Astrocyte (in vitro differentiated cells and primary cell): ENCODE measurements at regions not wholly inside any gene's neighbourhood (a gene's known extent, or its start where the extent isn't known, plus 50 kb on each side); places are given as distances from the start of the nearest gene placed in this dataset.

ENCODE experiments used
- CTCF ChIP-seq: IDR thresholded peaks from 2 replicates; pipeline ENCODE4 v1.5.1; 2011; ENCODE audit warnings: low read depth, mild to moderate bottlenecking, inconsistent platforms, low read length, moderate library complexity; ENCODE audit not compliant: insufficient read depth
- EZH2 ChIP-seq: IDR thresholded peaks from 2 replicates; pipeline ENCODE4 v1.6.1; 2012; ENCODE audit warnings: mild to moderate bottlenecking, low read length, inconsistent platforms; ENCODE audit not compliant: insufficient read depth

- TF ChIP-seq CTCF = no peak
- TF ChIP-seq EZH2 = no peak
Measured at GRCh38 chr9:24011881-24012280, 185.8 kb upstream of the ELAVL2 start.
